ENCODE measurements at regions not wholly inside any gene's neighbourhood (a gene's known extent, or its start where the extent isn't known, plus 50 kb on each side); places are given as distances from the start of the nearest gene placed in this dataset.

GRCh38 chr6:56761651-56762050 lies 119.0 kb upstream of the DST start:
- TF ChIP-seq CTCF (IDR thresholded peaks at IDR 0.05; ENCODE audit: insufficient read depth, low read length, poor library complexity, severe bottlenecking) (no peak), EZH2phosphoT487 (conservative IDR thresholded peaks at IDR 0.05; ENCODE audit: low read length) (no peak)
